ENCODE measurements at regions not wholly inside any gene's neighbourhood (a gene's known extent, or its start where the extent isn't known, plus 50 kb on each side); places are given as distances from the start of the nearest gene placed in this dataset.
A peak's percentile ranks its signal among the peaks of the same experiment; 100 is the strongest.

- no peak for DNase-seq
Measured at GRCh38 chr6:137692806-137693205, 174.3 kb upstream of the TNFAIP3 start.

GRCh38 chr6:137693711-137694110 lies 173.3 kb upstream of the TNFAIP3 start:
- no peak for DNase-seq

- DNase-seq, result no peak
Measured at GRCh38 chr6:137696765-137697164, 170.3 kb upstream of the TNFAIP3 start.

GRCh38 chr6:137697267-137697938 lies 169.7 kb upstream of the TNFAIP3 start:
- DNase-seq, result no peak

- DNase-seq, result no peak
Measured at GRCh38 chr6:137698636-137699030, 168.4 kb upstream of the TNFAIP3 start.

GRCh38 chr6:137699031-137699683 lies 167.9 kb upstream of the TNFAIP3 start:
- DNase-seq, result no peak

- no peak for DNase-seq
Measured at GRCh38 chr6:137700161-137700560, 166.9 kb upstream of the TNFAIP3 start.

- no peak for DNase-seq
Measured at GRCh38 chr6:137700751-137701477, 166.1 kb upstream of the TNFAIP3 start.

- DNase-seq, result no peak
Measured at GRCh38 chr6:137701942-137702341, 165.1 kb upstream of the TNFAIP3 start.

- no peak for DNase-seq
Measured at GRCh38 chr6:137702791-137703424, 164.2 kb upstream of the TNFAIP3 start.

GRCh38 chr6:137704802-137705159 lies 162.3 kb upstream of the TNFAIP3 start:
- DNase-seq, result no peak

- DNase-seq, result peak; percentile 66
Measured at GRCh38 chr6:137705160-137706082, 161.6 kb upstream of the TNFAIP3 start.

GRCh38 chr6:137706083-137706750 lies 160.8 kb upstream of the TNFAIP3 start:
- no peak for DNase-seq

GRCh38 chr6:137707038-137707589 lies 159.9 kb upstream of the TNFAIP3 start:
- no peak for DNase-seq

- DNase-seq, result peak; percentile 79
Measured at GRCh38 chr6:137707590-137708360, 159.3 kb upstream of the TNFAIP3 start.

- DNase-seq, result no peak
Measured at GRCh38 chr6:137708481-137708880, 158.6 kb upstream of the TNFAIP3 start.

- DNase-seq, result no peak
Measured at GRCh38 chr6:137709424-137710236, 157.4 kb upstream of the TNFAIP3 start.

- no peak for DNase-seq
Measured at GRCh38 chr6:137711972-137712371, 155.1 kb upstream of the TNFAIP3 start.

GRCh38 chr6:137712587-137712986 lies 154.5 kb upstream of the TNFAIP3 start:
- no peak for DNase-seq

- peak; percentile 31 for DNase-seq
Measured at GRCh38 chr6:137715589-137716045, 151.4 kb upstream of the TNFAIP3 start.

Data from activated gamma-delta T cell treated with Interleukin-2 at 50 U/mL for 16 hours (primary cell).